ENCODE measurements at regions not wholly inside any gene's neighbourhood (a gene's known extent, or its start where the extent isn't known, plus 50 kb on each side); places are given as distances from the start of the nearest gene placed in this dataset.

GRCh38 chr14:34078117-34078743 is 127.4 kb upstream of the EGLN3 start:
- ChIA-PET CTCF (no interaction called here), POLR2A (no interaction called here)
- TF ChIP-seq CTCF (IDR thresholded peaks at IDR 0.05; ENCODE audit: control extremely low read depth, extremely low read depth, low read depth, missing control alignments): no peak
- DNase-seq (ENCODE audit: extremely low spot score): no peak

GRCh38 chr14:34075826-34076225 is 125.0 kb upstream of the EGLN3 start:
- CTCF ChIA-PET: interaction anchor here (1.3 kb wide), 1 partner anchor 13 kb away, joined by 3 read pairs; no protein-coding TSS in a partner anchor
- TF ChIP-seq CTCF (IDR thresholded peaks at IDR 0.05; ENCODE audit: control extremely low read depth, extremely low read depth, low read depth, missing control alignments): no peak
- POLR2A ChIA-PET: interaction anchor here (0.5 kb wide), 1 partner anchor 460 kb away, joined by 4 read pairs; no protein-coding TSS in a partner anchor
- DNase-seq (ENCODE audit: extremely low spot score): no peak

GRCh38 chr14:34075042-34075744 is 124.3 kb upstream of the EGLN3 start:
- no peak for DNase-seq (ENCODE audit: extremely low spot score)
- ChIA-PET CTCF (interaction anchor here (1.3 kb wide), 1 partner anchor 12 kb away, joined by 3 read pairs; no protein-coding TSS in a partner anchor), POLR2A (no interaction called here)
- no peak for TF ChIP-seq CTCF (IDR thresholded peaks at IDR 0.05; ENCODE audit: control extremely low read depth, extremely low read depth, low read depth, missing control alignments)

GRCh38 chr14:34072921-34073320 is 122.0 kb upstream of the EGLN3 start:
- ChIA-PET CTCF (interaction anchor here (1.2 kb wide), 1 partner anchor 13 kb away, joined by 3 read pairs; no protein-coding TSS in a partner anchor), POLR2A (no interaction called here)
- no peak for DNase-seq (ENCODE audit: extremely low spot score)
- TF ChIP-seq CTCF (IDR thresholded peaks at IDR 0.05; ENCODE audit: control extremely low read depth, extremely low read depth, low read depth, missing control alignments): no peak

- no peak for DNase-seq (ENCODE audit: extremely low spot score)
- no peak for TF ChIP-seq CTCF (IDR thresholded peaks at IDR 0.05; ENCODE audit: control extremely low read depth, extremely low read depth, low read depth, missing control alignments)
- POLR2A ChIA-PET: no interaction called here
- CTCF ChIA-PET: interaction anchor here (1.2 kb wide), 1 partner anchor 13 kb away, joined by 3 read pairs; no protein-coding TSS in a partner anchor
Measured at GRCh38 chr14:34072401-34072800, 121.5 kb upstream of the EGLN3 start.

- ChIA-PET POLR2A (no interaction called here), CTCF (interaction anchor here (1.0 to 1.1 kb wide), 2 partner anchors 11 to 12 kb away, joined by 3 to 4 read pairs; no protein-coding TSS in a partner anchor)
- no peak for TF ChIP-seq CTCF (IDR thresholded peaks at IDR 0.05; ENCODE audit: control extremely low read depth, extremely low read depth, low read depth, missing control alignments)
- DNase-seq (ENCODE audit: extremely low spot score): no peak
Measured at GRCh38 chr14:34070917-34071407, 120.1 kb upstream of the EGLN3 start.
